ENCODE measurements at regions not wholly inside any gene's neighbourhood (a gene's known extent, or its start where the extent isn't known, plus 50 kb on each side); places are given as distances from the start of the nearest gene placed in this dataset.
"Not testable (repeated sequence)": the region's sequence is repeated elsewhere in the genome, so short reads cannot be mapped to it uniquely, and the experiment has no call there.

DNA sequence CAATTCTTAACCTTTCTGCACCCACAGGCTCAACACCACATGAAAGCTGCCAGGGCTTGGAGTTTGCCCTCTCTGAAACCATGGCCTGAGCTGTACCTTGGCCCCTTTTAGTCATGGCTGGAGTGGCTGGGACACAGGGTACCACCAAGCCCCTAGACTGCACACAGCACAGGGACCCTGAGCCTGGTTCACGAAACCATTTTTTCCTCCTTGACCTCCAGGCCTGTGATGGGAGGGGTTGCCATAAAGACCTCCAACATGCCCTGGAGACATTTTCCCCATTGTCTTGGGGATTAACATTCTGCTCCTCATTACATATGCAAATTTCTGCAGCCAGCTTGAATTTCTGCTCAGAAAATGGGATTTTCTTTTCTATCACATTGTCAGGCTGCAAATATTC, 113.4 kb downstream of the XPNPEP1 start:
- H3K4me3 ChIP-seq (ENCODE audit: low read depth, low read length): not testable (repeated sequence)

DNA sequence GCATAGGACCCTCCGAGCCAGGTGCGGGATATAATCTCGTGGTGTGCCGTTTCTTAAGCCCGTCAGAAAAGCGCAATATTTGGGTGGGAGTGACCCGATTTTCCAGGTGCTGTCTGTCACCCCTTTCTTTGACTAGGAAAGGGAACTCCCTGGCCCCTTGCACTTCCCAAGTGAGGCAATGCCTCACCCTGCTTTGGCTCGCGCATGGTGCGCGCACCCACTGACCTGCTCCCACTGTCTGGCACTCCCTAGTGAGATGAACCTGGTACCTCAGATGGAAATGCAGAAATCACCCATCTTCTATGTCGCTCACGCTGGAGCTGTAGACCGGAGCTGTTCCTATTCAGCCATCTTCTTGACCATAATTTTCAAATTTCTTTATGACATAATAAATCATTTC, 122.1 kb downstream of the XPNPEP1 start:
- not testable (repeated sequence) for H3K4me3 ChIP-seq (ENCODE audit: low read depth, low read length)

DNA sequence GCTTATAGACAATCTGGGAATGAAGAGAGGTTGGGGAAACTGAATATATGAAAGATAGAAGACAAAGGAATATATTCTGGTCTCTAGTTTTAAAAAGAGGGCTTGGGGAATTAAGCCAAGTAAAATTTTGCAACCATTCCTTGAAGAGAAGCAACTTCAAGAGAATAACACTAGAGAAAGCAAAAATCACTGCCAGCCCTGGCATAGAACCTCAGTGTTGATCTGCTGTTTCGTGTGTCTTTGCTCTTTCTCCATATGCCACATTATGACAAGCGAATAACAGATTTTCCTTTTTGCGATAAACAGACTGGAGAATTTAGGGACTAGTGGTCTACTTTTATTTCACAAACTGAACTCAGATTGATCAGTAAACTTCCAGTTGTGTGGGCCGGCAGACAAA, 132.7 kb downstream of the XPNPEP1 start:
- no peak overlapping the region for H3K4me3 ChIP-seq (ENCODE audit: low read depth, low read length)
- TF ChIP-seq, protein P1, sequence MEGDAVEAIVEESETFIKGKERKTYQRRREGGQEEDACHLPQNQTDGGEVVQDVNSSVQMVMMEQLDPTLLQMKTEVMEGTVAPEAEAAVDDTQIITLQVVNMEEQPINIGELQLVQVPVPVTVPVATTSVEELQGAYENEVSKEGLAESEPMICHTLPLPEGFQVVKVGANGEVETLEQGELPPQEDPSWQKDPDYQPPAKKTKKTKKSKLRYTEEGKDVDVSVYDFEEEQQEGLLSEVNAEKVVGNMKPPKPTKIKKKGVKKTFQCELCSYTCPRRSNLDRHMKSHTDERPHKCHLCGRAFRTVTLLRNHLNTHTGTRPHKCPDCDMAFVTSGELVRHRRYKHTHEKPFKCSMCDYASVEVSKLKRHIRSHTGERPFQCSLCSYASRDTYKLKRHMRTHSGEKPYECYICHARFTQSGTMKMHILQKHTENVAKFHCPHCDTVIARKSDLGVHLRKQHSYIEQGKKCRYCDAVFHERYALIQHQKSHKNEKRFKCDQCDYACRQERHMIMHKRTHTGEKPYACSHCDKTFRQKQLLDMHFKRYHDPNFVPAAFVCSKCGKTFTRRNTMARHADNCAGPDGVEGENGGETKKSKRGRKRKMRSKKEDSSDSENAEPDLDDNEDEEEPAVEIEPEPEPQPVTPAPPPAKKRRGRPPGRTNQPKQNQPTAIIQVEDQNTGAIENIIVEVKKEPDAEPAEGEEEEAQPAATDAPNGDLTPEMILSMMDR (IDR thresholded peaks at IDR 0.05; ENCODE audit: borderline replicate concordance, insufficient read depth, low read depth, low read length): no peak

DNA sequence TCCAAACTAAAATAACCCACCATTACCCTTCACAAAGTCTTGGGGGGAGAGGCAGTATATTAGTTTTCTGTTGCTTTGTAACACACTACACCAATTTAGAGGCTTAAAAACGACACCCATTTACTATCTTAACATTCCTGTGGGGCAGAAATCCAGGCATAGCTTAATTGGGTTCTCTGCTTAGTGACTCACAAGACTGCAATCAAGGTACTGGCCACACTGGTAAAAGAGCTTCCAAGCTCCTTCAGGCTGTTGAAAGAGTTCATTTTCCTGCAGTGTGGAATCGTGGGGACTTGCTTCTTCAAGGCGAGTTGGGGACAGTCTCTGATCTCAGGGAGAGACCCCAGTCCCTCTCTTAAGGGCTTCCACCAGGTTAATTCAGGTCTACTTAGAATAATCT, 139.1 kb downstream of the XPNPEP1 start:
- no peak overlapping the region for H3K4me3 ChIP-seq (ENCODE audit: low read depth, low read length)
- TF ChIP-seq, protein P1 (IDR thresholded peaks at IDR 0.05; ENCODE audit: borderline replicate concordance, insufficient read depth, low read depth, low read length): no peak

- H3K4me3 ChIP-seq (ENCODE audit: low read depth, low read length): no peak overlapping the region
- TF ChIP-seq, protein P1 (IDR thresholded peaks at IDR 0.05; ENCODE audit: borderline replicate concordance, insufficient read depth, low read depth, low read length): no peak
These were observed 140.0 kb downstream of the XPNPEP1 start for GRCh38 chr10:109783286-109783685.

- TF ChIP-seq, protein P1 (IDR thresholded peaks at IDR 0.05; ENCODE audit: borderline replicate concordance, insufficient read depth, low read depth, low read length): no peak
- H3K4me3 ChIP-seq (ENCODE audit: low read depth, low read length): no peak overlapping the region
These were observed 142.3 kb downstream of the XPNPEP1 start for GRCh38 chr10:109780997-109781396.

- TF ChIP-seq, protein P1 (IDR thresholded peaks at IDR 0.05; ENCODE audit: borderline replicate concordance, insufficient read depth, low read depth, low read length): no peak
- no peak overlapping the region for H3K4me3 ChIP-seq (ENCODE audit: low read depth, low read length)
These were observed 144.3 kb downstream of the XPNPEP1 start for GRCh38 chr10:109778993-109779392.

GRCh38 chr10:109774121-109774440, 149.2 kb downstream of the XPNPEP1 start:
- no peak overlapping the region for H3K4me3 ChIP-seq (ENCODE audit: low read depth, low read length)
- TF ChIP-seq, protein P1 (IDR thresholded peaks at IDR 0.05; ENCODE audit: borderline replicate concordance, insufficient read depth, low read depth, low read length): no peak
